Parathyroid adenoma (tissue), 2 donors: ENCODE measurements at regions not wholly inside any gene's neighbourhood (a gene's known extent, or its start where the extent isn't known, plus 50 kb on each side); places are given as distances from the start of the nearest gene placed in this dataset.

ENCODE experiments used
- H2AFZ ChIP-seq: fragments of 300-600 bp; sonication (generic); one replicate; pipeline ENCODE4 v1.7.0; 2017; ENCODE audit warnings: antibody characterized with exemption, mild to moderate bottlenecking
- H3K27ac ChIP-seq: fragments of 300-600 bp; sonication (generic); one replicate; pipeline ENCODE4 v1.7.0; 2017
- H3K27me3 ChIP-seq: fragments of 300-600 bp; sonication (generic); one replicate; pipeline ENCODE4 v1.7.0; 2017; ENCODE audit warnings: low read length; ENCODE audit not compliant: control insufficient read depth, insufficient read depth
- H3K36me3 ChIP-seq: fragments of 300-600 bp; sonication (generic); one replicate; pipeline ENCODE4 v1.7.0; 2017; ENCODE audit warnings: low read length; ENCODE audit not compliant: control insufficient read depth, insufficient read depth
- H3K4me1 ChIP-seq: fragments of 300-600 bp; sonication (generic); one replicate; pipeline ENCODE4 v1.7.0; 2017; ENCODE audit warnings: control low read depth
- H3K4me2 ChIP-seq: fragments of 300-600 bp; sonication (generic); one replicate; pipeline ENCODE4 v1.7.0; 2017; ENCODE audit warnings: low read length
- H3K4me3 ChIP-seq: fragments of 300-600 bp; sonication (generic); one replicate; pipeline ENCODE4 v1.7.0; 2017; ENCODE audit warnings: low read depth, low read length
- H3K79me2 ChIP-seq: fragments of 300-600 bp; sonication (generic); one replicate; pipeline ENCODE4 v1.7.0; 2017; ENCODE audit warnings: control low read depth
- H3K9ac ChIP-seq: fragments of 300-600 bp; sonication (generic); one replicate; pipeline ENCODE4 v1.7.0; 2017; ENCODE audit warnings: mild to moderate bottlenecking
- H3K9me3 ChIP-seq: fragments of 300-600 bp; sonication (generic); one replicate; pipeline ENCODE4 v1.7.0; 2017; ENCODE audit warnings: low read length; ENCODE audit not compliant: control insufficient read depth
- TF ChIP-seq, protein P1 (sequence below): fragments of 300-600 bp; sonication (generic); IDR thresholded peaks from one replicate; pipeline ENCODE4 v1.7.0; 2017; ENCODE audit warnings: antibody characterized with exemption, mild to moderate bottlenecking
- donor health status: primary hyperparathyroidism.

DNA sequence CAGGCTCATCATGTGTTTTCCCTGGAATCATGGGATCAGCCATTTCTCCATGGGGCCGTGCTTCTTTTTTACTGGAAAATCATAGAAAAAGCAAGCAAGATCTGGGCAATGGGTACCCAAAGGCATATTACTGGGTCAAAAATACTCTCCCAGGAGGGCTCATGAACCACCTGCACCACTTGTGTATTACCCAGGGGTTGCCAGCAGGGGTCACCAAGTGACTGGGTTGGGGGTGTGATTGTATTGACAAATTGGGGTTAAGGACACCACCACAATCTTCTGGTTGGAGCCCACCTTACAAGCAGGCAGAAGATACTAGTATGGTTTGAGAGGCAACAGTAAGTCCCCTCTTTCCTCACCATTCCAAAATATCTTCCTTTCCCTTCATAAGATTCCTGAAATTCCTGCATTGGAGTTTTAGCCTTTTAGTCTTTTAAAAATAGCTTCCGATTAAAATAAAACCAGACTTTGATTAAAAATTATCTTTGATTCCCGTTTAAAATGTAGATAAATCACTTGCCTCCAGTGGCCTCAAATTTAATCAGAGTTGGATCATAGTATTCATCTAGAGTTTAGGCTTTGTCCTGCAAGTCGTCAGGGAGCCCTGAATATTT, 603.3 kb downstream of the KIF4B start:
- no peaks in the 10 kb centered on the region for H3K27me3 ChIP-seq
- H3K79me2 ChIP-seq: no peaks in the 10 kb centered on the region
- H3K4me3 ChIP-seq: no peak overlapping the region
- H3K4me2 ChIP-seq: no peak overlapping the region
- TF ChIP-seq, protein P1, sequence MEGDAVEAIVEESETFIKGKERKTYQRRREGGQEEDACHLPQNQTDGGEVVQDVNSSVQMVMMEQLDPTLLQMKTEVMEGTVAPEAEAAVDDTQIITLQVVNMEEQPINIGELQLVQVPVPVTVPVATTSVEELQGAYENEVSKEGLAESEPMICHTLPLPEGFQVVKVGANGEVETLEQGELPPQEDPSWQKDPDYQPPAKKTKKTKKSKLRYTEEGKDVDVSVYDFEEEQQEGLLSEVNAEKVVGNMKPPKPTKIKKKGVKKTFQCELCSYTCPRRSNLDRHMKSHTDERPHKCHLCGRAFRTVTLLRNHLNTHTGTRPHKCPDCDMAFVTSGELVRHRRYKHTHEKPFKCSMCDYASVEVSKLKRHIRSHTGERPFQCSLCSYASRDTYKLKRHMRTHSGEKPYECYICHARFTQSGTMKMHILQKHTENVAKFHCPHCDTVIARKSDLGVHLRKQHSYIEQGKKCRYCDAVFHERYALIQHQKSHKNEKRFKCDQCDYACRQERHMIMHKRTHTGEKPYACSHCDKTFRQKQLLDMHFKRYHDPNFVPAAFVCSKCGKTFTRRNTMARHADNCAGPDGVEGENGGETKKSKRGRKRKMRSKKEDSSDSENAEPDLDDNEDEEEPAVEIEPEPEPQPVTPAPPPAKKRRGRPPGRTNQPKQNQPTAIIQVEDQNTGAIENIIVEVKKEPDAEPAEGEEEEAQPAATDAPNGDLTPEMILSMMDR: peak; percentile 79
- H3K9me3 ChIP-seq: no peaks in the 10 kb centered on the region
- no peak overlapping the region for H3K27ac ChIP-seq
- no peaks in the 10 kb centered on the region for H3K36me3 ChIP-seq
- H2AFZ ChIP-seq: no peak overlapping the region
- H3K4me1 ChIP-seq: no peaks in the 10 kb centered on the region
- no peak overlapping the region for H3K9ac ChIP-seq

DNA sequence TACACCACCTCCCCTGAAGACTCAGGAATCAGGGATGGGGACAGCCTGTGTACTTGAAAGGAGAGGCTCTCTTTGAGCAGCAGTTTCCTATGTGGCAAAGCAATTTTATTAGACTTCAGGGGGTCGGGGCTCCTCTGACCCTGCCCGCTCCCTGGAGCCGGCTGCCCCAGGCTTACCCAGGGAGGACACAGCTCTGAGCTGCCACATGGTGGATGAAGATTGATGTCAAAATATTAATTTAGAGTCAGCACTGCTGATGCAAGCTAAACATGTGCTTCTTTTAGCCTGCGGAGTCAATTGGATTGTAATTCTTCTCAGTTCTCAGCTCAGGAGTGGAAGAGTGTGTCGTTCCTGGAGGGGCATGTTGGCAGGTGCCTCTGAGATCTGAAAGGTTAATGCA, 606.1 kb downstream of the KIF4B start:
- Histone ChIP-seq H3K9ac (no peak overlapping the region), H3K36me3 (no peaks in the 10 kb centered on the region), H2AFZ (no peak overlapping the region), H3K4me3 (no peak overlapping the region), H3K79me2 (no peaks in the 10 kb centered on the region), H3K4me1 (no peaks in the 10 kb centered on the region), H3K4me2 (no peak overlapping the region), H3K27me3 (no peaks in the 10 kb centered on the region), H3K27ac (no peak overlapping the region), H3K9me3 (no peaks in the 10 kb centered on the region)
- TF ChIP-seq, protein P1: no peak

DNA sequence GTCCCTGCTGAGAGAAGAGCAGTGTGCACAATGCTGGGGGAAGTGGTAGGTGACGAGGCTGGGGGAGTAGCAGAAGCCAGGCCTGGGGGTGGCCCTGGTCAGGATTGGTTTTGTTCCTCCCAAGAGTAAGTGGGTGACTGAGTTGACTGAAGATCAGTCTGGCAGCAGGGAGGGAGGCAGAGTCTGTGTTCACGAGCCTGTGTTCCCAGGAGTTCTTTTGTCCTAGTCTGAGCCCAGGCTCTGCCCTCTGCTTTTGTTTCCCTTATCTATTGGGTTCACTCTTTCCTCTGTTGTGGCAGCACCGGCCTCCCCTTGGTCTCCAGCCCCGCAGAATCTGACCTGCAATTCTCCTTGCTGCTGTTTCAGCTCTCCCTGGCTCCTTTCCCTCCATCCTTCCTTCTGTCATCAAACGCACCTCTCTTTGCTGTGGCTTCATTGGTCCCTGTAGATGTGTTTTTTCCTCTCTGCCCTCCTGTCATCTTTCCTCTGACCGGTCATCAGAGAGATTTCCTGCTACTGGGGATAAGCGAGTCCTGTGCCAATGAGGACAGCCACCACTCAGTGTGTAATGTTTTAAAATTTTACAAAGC, 607.4 kb downstream of the KIF4B start:
- no peaks in the 10 kb centered on the region for H3K36me3 ChIP-seq

DNA sequence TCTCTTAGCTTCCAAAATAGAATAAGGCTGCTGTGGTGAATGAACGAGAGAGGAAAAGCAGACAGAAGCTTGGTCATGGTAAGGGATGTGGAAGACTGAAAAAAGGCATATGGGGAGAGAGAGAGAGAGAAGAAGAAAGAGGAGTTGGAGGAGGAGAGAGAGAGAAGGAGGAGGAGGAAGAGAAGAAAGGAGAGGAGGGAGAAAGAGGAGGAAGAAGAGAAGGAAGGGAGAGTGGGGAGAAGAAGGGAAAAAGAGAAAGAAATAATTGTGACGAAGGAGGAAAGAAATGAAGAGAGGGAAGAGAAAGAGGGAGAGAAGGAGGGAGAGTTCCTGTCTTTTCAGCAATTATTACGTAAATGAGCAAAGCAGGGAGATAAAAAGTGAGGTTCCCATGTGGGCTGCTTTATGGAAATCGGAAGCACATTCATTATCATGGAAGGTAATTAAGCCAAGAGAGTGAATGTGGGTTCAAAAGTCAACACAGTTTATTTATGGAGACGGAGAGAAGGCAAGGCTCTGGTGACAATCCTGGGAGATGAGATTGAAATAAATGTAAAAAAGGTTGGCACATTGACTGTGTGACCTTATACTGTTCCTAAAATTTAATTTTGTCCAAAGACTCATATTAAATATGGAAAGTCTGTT, 611.2 kb downstream of the KIF4B start:
- H3K27ac ChIP-seq: no peak overlapping the region
- H3K9me3 ChIP-seq: no peaks in the 10 kb centered on the region
- H3K27me3 ChIP-seq: no peaks in the 10 kb centered on the region
- no peaks in the 10 kb centered on the region for H3K79me2 ChIP-seq
- no peaks in the 10 kb centered on the region for H3K4me1 ChIP-seq
- H3K36me3 ChIP-seq: no peaks in the 10 kb centered on the region
- no peak overlapping the region for H3K4me3 ChIP-seq
- no peak overlapping the region for H3K4me2 ChIP-seq
- no peak overlapping the region for H3K9ac ChIP-seq
- TF ChIP-seq, protein P1: no peak
- H2AFZ ChIP-seq: no peak overlapping the region

More for the DNA sequence above, 607.4 kb downstream of the KIF4B start:
- Histone ChIP-seq H3K27ac (no peak overlapping the region), H3K79me2 (no peaks in the 10 kb centered on the region), H3K9me3 (no peaks in the 10 kb centered on the region), H3K9ac (no peak overlapping the region), H3K4me3 (no peak overlapping the region), H3K4me2 (no peak overlapping the region), H2AFZ (no peak overlapping the region), H3K27me3 (no peaks in the 10 kb centered on the region), H3K4me1 (no peaks in the 10 kb centered on the region)
- TF ChIP-seq, protein P1: no peak
